ENCODE measurements at regions not wholly inside any gene's neighbourhood (a gene's known extent, or its start where the extent isn't known, plus 50 kb on each side); places are given as distances from the start of the nearest gene placed in this dataset.
"Not testable (repeated sequence)": the region's sequence is repeated elsewhere in the genome, so short reads cannot be mapped to it uniquely, and the experiment has no call there.

DNA sequence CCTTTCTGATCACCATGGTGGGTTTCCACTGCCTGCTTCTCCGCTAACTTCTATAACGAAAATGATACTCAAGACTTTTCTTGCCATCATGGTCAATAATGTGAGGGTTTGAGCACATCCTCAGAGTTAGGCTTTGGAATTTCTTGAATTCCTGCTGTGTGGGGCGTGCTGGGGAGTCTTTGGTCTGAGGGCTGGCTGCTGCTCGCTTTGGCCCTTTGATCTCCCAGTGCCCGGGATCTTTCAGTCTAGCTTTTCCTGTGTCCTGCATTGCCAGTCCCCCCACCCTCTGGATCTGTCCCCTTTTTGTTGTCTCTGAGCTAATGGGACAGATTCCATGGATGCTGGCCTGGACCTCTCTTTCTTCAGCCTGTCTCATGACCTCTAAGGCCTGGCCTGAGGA lies 182.6 kb downstream of the NPIPA7 start:
- DNase-seq (ENCODE audit: low read depth in 2 of 2) = not testable (repeated sequence)

DNA sequence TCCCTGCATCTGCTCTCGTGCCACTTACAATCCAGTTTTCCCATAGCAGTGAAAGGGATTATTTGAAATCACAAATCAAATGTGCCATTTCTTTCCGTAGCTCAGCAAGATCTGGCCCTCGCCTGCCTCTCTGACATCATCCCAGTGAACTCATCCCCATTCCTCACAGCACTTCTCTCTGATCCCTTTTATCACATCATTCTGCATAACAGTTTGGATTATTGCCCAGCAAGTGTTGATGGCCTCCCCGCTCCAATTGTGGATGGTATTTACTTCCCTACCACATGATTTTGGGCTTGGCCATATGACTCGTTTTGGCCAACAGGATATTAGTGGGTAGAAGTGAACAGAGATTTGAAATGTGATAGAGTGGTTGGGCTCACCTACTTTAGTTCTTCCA lies 185.0 kb downstream of the NPIPA7 start:
- DNase-seq (ENCODE audit: low read depth in 2 of 2) = not testable (repeated sequence)

DNA sequence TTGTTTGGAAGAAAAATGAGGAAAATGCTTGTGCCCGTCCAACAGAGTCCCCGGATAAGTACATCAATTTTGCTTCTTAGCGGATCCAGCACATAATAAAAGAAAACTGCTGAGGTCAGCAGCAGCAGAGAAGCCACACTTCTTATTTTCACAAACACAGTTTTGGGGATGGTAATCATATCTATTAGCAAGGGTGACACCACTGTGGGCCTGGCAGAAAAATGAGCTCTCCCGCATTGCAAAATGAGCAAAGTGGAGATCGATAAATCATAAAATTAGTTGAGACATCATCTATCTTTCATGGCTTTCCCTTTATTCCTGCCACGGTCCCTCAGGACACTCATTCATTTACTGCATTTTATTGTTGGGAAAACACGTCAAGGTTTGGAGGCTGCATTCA lies 186.4 kb downstream of the NPIPA7 start:
- not testable (repeated sequence) for DNase-seq (ENCODE audit: low read depth in 2 of 2)

DNA sequence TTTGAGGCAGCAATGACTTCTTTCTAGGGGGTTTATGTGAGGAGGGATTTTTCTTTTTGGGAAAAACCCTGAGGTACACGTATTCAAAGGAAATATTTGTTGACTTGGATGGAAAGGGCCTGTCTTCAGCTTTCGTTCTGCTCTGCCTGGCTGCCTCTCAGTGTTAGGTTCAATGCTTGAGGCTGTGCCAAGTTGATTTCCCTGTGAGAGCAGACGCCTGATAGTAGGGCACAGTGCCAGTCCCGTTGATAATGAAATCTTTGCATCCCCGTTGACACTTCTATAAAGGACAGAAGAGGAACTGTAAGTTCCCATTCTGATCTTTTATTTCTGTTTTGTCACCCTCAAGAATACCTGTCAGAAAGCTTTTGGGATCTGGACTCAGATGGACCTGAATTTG lies 191.1 kb downstream of the NPIPA7 start:
- not testable (repeated sequence) for DNase-seq (ENCODE audit: low read depth in 2 of 2)

DNA sequence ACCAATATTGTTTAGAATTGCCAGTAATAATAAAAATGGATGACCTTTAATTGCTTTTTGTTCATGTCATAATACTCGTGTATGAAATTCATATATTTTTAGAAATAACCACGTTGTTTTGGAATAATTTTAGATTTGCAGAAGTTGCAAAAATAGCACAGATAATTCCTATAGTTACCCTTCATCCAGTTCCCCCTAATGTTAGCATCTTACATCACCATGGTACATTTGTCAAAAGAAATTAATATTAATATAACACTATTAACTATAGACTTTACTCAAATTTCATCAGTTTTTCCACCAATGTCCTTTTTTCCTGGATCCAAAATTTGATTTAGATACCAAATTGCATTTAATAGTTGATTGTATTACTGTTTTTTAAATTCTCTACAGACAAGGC lies 191.9 kb downstream of the NPIPA7 start:
- not testable (repeated sequence) for DNase-seq (ENCODE audit: low read depth in 2 of 2)

DNA sequence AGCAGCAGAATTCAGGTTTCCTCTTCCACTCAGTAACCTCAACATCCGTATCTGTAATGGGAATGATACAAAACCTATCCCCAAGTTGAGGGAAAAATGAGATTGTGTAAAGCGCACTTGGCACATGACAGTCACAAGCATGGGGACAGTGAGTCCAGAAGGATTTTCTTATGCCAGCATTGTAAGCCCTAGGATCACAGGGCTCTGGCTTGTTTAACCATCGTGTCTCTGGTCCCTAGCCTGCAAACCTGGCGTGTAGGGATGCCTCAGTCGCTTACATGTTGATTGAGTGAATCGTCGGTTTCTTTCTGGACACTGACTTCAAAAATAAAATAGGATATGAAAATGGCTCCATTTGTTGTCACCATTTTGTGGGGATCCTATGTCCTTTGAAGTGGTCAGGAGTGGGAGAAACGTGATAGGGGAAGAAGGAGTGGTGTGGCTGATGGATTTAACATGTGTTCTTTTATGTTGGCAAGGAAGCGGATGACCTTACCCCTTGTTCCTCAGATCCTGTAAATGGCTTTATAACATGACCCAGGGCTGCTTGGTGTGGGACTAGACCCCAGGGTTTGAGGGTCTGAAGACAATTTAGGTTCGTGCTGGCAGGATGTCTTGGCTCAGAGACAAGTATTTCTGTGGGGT lies 193.3 kb downstream of the NPIPA7 start:
- DNase-seq (ENCODE audit: low read depth in 2 of 2) = not testable (repeated sequence)

DNA sequence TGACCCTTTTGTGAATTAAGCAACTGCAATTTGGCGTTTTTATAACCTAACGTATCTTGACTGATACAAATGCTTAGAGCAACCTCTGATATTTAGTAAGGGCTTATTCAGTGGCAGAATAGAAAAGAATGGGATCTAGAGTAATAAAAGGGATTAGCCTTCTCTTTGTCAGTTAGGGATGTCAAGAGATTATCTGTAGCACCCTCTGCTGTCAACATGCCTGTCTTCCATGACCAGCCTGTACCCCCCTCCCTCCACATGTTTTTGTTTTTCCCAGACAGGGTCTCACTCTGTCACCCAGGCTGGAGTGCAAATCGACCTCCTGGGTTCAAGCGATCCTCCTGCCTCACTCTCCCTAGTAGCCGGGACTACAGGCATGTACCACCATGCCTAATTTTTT lies 198.1 kb downstream of the NPIPA7 start:
- not testable (repeated sequence) for DNase-seq (ENCODE audit: low read depth in 2 of 2)

DNA sequence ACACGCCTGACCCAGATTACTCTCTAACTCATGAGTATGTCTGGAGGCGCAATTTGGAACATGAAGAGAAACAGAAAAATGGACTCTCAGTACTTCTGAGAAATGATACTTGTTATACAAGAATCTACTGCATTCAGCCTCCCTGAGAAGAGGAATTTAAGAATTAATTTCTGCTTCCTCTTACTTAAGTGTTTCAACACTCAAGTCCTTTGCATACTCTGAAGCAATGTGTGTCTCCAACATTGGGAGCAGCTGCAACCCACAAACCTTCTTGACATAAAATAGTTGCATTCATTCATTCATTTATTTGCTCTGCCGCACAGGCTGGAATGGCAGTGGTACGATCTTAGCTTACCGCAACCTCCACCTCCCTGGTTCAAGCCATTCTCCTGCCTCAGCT lies 199.8 kb downstream of the NPIPA7 start:
- DNase-seq (ENCODE audit: low read depth in 2 of 2) = no peak

DNA sequence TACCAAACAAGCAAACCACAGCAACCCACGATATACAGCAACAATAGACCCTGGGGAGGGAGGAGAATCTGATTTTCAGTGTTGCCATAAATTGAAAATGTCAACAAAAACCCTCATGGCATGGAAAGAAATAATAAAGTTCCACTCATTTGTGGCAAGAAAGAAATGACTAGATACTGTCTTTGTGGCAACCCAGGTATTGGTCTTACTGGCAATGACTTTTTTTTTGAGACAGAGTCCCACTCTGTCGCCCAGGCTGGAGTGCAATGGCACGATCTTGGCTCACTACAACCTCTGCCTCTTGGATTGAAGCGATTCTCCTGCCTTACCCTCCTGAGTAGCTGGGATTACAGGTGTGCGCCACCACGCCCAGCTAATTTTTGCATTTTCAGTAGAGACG lies 204.0 kb downstream of the NPIPA7 start:
- not testable (repeated sequence) for DNase-seq (ENCODE audit: low read depth in 2 of 2)

DNA sequence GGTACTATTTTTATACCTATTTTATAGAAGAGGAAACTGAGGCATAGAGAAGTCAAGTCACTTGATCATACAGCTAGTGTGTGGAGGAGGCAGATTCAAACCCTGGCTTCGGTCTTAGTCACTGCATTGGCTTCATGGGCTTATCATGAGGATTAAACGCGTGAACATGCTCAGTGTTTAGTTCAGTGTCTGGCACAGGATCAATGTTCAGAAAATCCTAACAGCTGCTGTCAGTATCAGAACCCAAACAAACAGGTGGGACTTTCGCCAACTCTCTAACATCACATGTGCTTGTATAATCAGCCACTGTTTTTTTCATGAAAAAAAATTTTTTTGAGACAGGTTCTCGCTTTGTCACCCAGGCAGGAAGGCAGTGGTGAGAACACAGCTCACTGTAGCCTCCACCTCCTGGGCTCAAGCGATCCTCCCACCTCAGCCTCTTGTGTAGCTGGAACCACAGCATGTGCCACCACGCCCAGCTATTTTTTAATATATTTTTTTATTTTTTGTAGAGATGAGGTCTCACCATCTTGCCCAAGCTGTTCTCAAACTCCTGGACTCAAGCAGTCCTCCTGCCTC lies 207.2 kb downstream of the NPIPA7 start:
- DNase-seq (ENCODE audit: low read depth in 2 of 2) = not testable (repeated sequence)

DNA sequence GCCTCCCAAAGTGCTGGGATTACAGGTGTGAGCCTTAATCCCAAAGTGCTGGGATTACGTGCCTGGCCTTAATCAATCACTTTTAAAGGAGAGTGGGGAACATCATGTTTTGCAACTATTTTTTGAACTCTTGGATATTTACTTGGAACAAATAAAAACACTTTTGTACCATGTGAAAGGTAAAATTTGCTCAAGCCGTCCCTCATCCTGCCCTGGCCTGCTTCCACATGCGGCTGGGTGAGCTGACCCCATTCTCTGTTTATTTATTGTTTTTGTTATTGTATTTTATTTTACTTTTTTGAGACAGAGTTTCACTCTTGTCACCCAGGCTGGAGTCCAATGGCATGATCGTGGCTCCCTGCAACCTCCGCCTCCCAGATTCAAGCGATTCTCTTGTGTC lies 208.0 kb downstream of the NPIPA7 start:
- not testable (repeated sequence) for DNase-seq (ENCODE audit: low read depth in 2 of 2)

DNA sequence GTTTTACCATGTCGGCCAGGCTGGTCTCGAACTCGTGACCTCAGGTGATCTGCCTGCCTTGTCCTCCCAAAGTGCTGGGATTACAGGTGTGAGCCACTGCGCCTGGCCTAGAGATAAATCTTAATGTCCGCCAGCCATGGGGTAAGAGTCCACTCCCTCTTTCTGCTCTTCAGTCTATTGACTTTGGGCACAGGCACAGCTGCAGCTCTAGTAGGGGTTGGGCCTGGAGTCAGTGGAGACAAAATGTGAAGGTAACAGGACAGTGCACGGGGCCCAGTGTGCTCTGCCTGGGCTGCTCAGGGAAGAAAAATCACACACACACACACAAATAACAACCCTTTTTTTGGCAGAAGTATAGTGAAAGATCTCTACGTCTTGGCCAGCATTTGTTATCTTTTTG lies 209.5 kb downstream of the NPIPA7 start:
- DNase-seq (ENCODE audit: low read depth in 2 of 2) = not testable (repeated sequence)

DNA sequence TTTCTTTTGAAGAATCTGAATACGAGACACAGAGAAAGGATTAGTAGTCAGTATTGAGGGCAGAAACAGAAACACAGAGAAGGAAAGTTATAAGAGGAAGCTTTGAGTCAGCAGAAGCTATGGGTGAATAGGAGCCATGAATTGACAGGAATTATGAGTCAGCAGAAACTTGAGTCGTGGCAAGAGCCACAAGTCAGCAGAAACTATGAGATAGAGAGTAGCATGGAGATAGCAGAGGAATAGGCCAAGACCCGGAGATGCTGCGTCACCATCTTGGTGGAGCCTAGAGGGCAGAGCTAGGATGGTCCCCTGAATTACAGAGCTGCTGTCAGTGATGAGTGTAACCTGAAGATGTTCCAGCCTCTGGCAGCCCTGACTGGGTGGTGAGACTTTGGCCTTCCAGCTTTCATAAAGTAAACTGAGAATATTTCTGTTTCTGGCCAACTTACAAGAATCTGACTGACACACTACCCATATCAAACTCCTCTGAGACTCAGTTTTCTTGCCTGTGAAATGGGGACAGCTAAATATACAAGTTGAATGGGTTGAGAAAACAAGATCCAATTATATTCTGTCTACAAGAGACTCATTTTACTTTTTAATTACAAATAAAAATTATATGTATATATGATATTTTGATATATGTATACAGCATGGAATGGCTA lies 211.8 kb downstream of the NPIPA7 start:
- not testable (repeated sequence) for DNase-seq (ENCODE audit: low read depth in 2 of 2)

DNA sequence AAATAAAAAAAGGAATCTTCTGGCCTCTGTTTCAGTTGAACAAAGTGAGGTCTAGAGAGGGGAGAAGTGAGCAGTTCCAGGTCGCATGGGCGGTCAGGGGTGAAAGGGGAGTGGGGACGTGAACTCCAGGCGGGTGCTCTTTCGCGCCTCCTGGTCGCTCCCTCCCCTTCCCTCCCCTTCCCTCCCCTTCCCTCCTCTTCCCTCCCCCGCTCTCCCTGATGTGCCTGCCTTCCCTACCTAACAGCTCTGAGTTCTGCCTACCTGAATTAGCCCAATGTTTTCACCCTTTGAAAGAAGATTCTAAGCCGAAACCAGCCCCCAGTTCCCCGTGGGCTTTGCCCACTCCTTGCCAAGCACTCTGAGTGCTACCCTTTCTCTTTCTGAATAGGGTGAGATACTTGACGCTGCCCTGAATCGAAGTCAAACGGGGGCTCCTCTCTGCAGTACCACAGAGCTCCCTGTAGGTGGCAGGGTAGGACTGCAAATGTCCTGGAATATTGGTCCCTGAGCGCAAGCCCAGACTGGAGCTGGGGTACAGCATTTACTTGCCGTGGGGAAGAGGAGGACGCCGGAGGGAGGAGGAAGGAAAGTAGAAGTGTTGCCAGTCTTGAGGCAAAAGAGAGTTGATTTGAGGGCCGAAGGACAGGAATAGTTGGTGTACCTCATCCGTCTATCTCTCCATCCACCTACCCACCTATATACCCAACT lies 214.4 kb downstream of the NPIPA7 start:
- DNase-seq (ENCODE audit: low read depth in 2 of 2) = peak in 1 of 2 donors; percentile 5

DNA sequence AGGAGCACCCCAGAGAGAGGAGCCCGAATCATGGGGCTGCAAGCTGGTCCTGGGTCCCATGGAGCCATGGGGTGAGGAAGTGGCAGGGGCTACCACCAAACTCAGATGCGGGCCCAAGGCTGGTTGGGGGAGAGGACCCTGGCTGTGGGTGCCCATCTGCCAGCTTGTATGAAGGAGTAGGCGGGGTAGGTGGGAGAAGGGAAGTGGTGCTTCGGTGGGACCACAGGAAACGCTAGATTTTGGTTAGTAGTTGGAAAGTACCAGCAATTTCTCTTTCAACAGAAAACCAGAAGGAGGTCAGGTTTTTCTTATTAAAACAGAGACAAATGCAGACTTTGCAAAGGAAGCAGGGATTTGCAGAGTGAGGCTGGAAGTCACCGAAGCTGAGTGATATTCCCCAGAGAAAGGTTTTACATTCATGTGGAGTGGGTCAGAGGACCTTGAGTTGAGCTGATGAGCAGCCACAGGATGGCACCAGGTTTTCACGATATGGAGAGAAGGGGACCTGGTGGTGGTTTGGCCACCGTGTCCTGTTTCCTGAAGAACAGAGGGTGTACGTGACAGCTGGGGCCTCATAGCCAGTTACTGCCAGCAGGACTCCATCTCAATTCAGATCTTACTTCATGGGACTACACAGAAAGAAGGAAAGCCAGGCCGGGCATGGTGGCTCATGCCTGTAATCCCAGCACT lies 216.2 kb downstream of the NPIPA7 start:
- not testable (repeated sequence) for DNase-seq (ENCODE audit: low read depth in 2 of 2)

DNA sequence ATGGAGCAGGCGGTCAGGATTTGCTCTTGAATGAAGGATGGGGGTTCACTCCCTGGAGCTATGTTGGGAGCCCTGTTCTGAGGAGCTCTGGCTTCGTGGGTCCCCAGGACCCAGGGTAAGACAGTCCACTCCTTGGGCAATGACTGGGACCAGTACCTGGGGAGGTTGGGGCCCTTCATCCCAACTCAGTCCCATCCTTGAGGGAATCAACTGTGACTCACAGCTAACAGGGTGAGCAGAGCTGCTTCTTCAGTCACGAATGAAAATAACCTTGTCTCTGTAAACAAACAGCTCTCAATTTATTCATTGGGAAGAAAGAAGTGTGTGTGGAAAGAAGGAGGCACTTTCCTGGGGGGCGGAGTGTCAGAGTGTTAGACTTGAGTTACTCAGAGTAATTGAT lies 222.3 kb downstream of the NPIPA7 start:
- not testable (repeated sequence) for DNase-seq (ENCODE audit: low read depth in 2 of 2)

DNA sequence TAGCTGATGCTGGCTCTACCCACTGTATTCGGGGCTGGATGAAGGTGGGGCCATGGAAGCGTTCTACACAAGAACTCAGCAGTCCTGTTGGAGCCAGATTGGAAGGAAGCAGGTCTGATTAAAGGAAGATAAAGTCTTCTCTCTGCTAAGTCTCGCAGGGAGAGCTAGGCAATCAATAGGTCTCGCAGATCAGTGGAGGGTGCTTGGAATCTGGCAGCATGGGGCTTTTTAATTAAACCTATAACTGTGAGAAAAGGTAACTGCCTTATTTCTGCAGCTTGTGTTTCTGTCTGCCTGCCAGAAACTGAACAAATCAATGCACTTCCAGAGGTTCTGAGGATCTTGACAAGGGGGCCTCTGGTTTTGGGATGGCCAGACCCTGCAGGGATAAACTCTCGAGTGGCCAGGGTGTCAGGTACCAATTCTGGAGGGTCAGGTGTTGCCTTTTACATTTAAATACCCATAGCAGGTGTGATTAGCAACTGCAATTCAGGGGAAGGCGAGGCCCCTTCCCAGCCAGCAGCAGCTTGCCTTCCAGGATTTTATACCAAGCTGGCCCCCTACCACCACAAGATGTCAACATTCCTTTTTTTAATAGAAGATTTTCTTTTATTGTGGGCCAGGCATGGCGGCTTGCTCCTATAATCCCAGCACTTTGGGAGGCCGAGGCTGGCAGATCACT lies 228.6 kb downstream of the NPIPA7 start:
- not testable (repeated sequence) for DNase-seq (ENCODE audit: low read depth in 2 of 2)

DNA sequence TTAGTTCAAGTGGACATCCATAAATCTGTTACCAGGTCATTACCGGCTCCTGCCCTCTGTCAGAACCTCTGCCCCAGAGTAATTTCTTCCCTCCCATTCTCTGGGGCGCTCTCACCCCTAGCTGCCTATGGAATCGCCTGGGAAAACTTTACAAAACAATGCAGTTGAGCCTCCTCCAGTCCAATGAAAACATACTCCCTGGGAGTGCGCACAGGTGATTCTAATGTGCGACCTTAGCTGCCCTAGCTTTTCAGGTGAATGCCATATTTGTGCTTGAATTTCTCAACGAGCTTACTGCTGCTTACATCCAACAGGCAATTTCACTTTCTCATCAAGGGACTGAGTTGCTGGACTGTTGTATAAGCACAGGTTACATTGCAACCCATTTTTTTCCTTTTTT lies 230.7 kb downstream of the NPIPA7 start:
- DNase-seq (ENCODE audit: low read depth in 2 of 2) = not testable (repeated sequence)

DNA sequence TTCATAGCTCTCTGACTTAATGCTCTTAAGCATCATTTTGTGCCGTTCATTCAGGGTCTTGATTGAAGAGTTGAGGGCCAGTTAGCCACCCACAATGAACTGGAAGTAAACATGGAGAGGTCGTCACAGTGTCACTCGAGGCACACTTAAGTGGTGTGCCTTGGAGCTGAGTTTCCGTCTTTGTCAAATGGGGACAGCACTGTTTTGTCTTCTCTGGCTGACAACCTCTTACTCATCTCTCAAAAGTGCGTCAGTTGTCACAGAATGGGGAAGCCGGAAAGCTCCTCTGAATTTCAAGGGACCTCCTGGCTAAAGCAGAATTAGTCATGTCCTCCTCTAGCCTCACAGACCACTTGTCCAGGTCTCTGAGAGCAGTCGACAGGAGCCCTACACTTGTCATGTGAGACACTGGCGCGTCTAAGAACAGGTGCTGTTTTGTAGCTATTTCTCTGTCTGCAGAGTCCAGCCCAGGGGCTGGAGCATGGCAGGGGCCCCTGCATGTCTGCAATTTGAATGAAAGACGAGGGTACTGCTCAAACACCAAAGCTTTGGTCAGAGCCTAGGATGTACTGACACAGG lies 231.5 kb downstream of the NPIPA7 start:
- DNase-seq (ENCODE audit: low read depth in 2 of 2) = not testable (repeated sequence)

DNA sequence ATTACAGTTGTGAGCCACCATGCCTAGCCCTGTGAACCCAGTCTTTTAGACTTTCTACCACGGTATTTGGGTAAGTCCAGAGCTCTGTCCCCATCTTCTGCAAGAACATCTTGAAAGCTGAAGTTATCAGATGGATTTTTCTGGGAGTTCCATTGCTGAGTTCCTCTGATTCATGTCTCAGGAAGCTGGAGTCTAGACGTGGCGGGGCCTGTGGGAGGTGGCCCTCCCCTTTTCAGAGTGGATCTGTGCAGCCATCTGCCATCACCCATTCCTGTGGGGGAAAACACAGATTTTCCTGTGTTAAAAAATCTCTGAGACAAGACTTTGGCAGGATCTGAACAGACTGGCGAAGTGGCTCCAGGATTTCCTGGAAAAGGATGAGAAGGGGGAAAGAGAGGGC lies 234.3 kb downstream of the NPIPA7 start:
- not testable (repeated sequence) for DNase-seq (ENCODE audit: low read depth in 2 of 2)

DNA sequence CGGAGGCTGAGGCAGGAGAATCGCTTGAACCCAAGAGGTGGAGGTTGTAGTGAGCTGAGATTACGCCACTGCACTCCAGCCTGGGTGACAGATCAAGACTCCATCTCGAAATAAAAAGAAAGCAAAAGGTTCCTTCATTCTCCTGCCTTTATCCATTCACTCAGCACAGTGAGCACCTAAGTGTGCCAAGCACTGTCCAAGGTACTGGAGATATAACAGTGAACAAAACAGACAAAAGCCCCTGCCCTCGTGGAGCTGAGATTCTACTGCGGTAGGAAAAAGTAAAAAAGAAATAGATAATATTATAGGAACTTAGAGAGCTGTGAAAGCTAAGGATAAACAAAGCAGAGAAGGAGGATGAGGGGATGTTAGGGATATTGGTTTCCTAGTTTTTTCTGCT lies 235.5 kb downstream of the NPIPA7 start:
- DNase-seq (ENCODE audit: low read depth in 2 of 2) = not testable (repeated sequence)
